Omental fat pad (tissue), 3 donors: ENCODE measurements at regions not wholly inside any gene's neighbourhood (a gene's known extent, or its start where the extent isn't known, plus 50 kb on each side); places are given as distances from the start of the nearest gene placed in this dataset.

Source experiments
- ATAC-seq: fragments of 150-250 bp; one replicate; pipeline ENCODE4 v1.9.1; 2016; ENCODE audit warnings: mild to moderate bottlenecking, moderate library complexity; ENCODE audit not compliant: low FRiP score
- DNase-seq: peaks from one replicate; pipeline ENCODE4 v3.0.0-alpha.2; 2019; ENCODE audit warnings: low spot score
- CTCF ChIP-seq, 3 donors: fragments of 450-650 bp; IDR thresholded peaks; one replicate each; pipeline ENCODE4 v1.5.1; 2016 to 2017; ENCODE audit warnings: antibody characterized with exemption in 3 of 3, mild to moderate bottlenecking in 3 of 3, moderate library complexity in 2 of 3

DNA sequence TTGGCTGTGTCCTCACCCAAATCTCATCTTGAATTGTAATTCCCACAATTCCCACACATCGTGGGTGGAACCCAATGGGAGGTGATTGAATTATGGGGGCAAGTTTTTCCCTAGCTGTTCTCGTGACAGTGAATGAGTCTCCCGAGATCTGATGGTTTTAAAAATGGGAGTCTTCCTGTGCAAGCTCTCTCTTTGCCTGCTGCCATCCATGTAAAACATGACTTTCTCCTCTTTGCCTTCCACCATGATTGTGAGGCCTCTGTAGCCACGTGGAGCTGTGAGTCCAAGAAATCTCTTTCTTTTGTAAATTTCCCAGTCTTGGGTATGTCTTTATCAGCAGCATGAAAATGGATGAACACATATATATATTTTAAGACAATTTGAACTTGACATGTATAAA is 285.4 kb downstream of the BAMBI start:
- TF ChIP-seq CTCF (IDR thresholded peaks at IDR 0.05) = no peak
- ATAC-seq = no peak
- DNase-seq = no peak

GRCh38 chr10:28963539-28964221 is 286.4 kb downstream of the BAMBI start:
- no peak for ATAC-seq
- no peak for DNase-seq
- TF ChIP-seq CTCF (IDR thresholded peaks at IDR 0.05) = no peak

GRCh38 chr10:28965937-28966336 is 288.6 kb downstream of the BAMBI start:
- no peak for ATAC-seq
- no peak for TF ChIP-seq CTCF (IDR thresholded peaks at IDR 0.05)
- DNase-seq = no peak

DNA sequence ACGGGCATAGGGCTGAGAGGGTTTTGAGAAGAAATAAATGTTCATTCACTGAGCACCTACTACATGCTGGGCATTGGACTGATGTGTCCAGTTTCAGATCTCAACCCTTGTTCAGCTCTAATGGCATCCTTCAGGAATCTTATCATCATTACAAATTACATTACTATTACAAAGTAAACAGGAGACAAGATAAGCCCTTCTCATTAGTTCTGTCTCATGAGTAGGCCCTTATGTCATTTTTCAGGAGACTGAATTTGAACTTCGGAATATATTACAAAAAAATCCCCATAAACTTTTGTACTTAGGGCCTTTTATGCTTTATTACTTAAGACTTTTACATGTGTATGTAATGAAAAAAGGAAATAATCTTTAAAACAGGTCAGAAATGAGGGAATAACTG is 289.7 kb downstream of the BAMBI start:
- DNase-seq (no peak), ATAC-seq (no peak)
- no peak for TF ChIP-seq CTCF (IDR thresholded peaks at IDR 0.05)

GRCh38 chr10:28969413-28969812 is 292.1 kb downstream of the BAMBI start:
- ATAC-seq (no peak), DNase-seq (no peak)
- no peak for TF ChIP-seq CTCF (IDR thresholded peaks at IDR 0.05)

- DNase-seq = no peak
- no peak for ATAC-seq
- no peak for TF ChIP-seq CTCF (IDR thresholded peaks at IDR 0.05)
Observed at GRCh38 chr10:28970231-28970630, 292.9 kb downstream of the BAMBI start.

GRCh38 chr10:28971255-28971654 is 293.9 kb downstream of the BAMBI start:
- no peak for ATAC-seq
- TF ChIP-seq CTCF (IDR thresholded peaks at IDR 0.05) = no peak
- no peak for DNase-seq
